Large intestine (tissue), 3 donors: ENCODE measurements at regions not wholly inside any gene's neighbourhood (a gene's known extent, or its start where the extent isn't known, plus 50 kb on each side); places are given as distances from the start of the nearest gene placed in this dataset.

ENCODE experiments used
- DNase-seq, 2 donors: peaks; one replicate each; pipeline versions ENCODE4 v3.0.0 to v3.0.0-alpha.2; 2013
- H3K27ac ChIP-seq: one replicate; pipeline ENCODE4 v1.5.1; 2013; ENCODE audit warnings: low read length
- H3K27me3 ChIP-seq: 2 replicates; pipeline ENCODE4 v1.6.1; 2013; ENCODE audit warnings: low read length; ENCODE audit not compliant: control insufficient read depth, insufficient read depth
- H3K36me3 ChIP-seq: 2 replicates; pipeline ENCODE4 v1.6.1; 2013; ENCODE audit warnings: low read length; ENCODE audit not compliant: control insufficient read depth, insufficient read depth
- H3K4me1 ChIP-seq: one replicate; pipeline ENCODE4 v1.6.1; 2013; ENCODE audit warnings: low read length; ENCODE audit not compliant: control insufficient read depth, insufficient read depth
- H3K4me3 ChIP-seq: one replicate; pipeline ENCODE4 v1.5.1; 2013; ENCODE audit warnings: low read length
- H3K9me3 ChIP-seq: one replicate; pipeline ENCODE4 v1.6.1; 2013; ENCODE audit warnings: mild to moderate bottlenecking, low read depth, low read length, moderate library complexity; ENCODE audit not compliant: control insufficient read depth
- WGBS: methylation state at CpG from one replicate; pipeline ENCODE4 v1.1.5; 2013; ENCODE audit warnings: low lambda C conversion rate; ENCODE audit not compliant: insufficient coverage; 5-methylcytosine and 5-hydroxymethylcytosine counted together

- H3K4me1 ChIP-seq = no peaks in the 10 kb centered on the region
- 100% methylated on average over 1 of the region's 1 CpG for WGBS
- DNase-seq = no peak
- no peaks in the 10 kb centered on the region for H3K36me3 ChIP-seq
- H3K27ac ChIP-seq = no peak overlapping the region
- H3K9me3 ChIP-seq = no peaks in the 10 kb centered on the region
- H3K27me3 ChIP-seq = no peaks in the 10 kb centered on the region
- H3K4me3 ChIP-seq = no peak overlapping the region
These were observed 79.0 kb upstream of the CPNE8 start for GRCh38 chr12:38984388-38984787.

- H3K36me3 ChIP-seq = no peaks in the 10 kb centered on the region
- no CpG with 5 or more reads among the region's 6 CpGs for WGBS
- H3K4me3 ChIP-seq = no peak overlapping the region
- no peaks in the 10 kb centered on the region for H3K4me1 ChIP-seq
- H3K9me3 ChIP-seq = no peaks in the 10 kb centered on the region
- H3K27me3 ChIP-seq = no peaks in the 10 kb centered on the region
- DNase-seq = no peak
- H3K27ac ChIP-seq = no peak overlapping the region
These were observed 77.8 kb upstream of the CPNE8 start for GRCh38 chr12:38983117-38983571.

- Histone ChIP-seq H3K36me3 (no peaks in the 10 kb centered on the region), H3K4me3 (no peak overlapping the region), H3K4me1 (no peaks in the 10 kb centered on the region), H3K9me3 (no peaks in the 10 kb centered on the region), H3K27me3 (no peaks in the 10 kb centered on the region), H3K27ac (no peak overlapping the region)
- DNase-seq = no peak
- WGBS = no CpG with 5 or more reads among the region's 1 CpG
These were observed 71.7 kb upstream of the CPNE8 start for GRCh38 chr12:38977132-38977531.

GRCh38 chr12:38969706-38970105, 64.3 kb upstream of the CPNE8 start:
- no CpG with 5 or more reads among the region's 2 CpGs for WGBS
- DNase-seq = no peak
- H3K27me3 ChIP-seq = no peaks in the 10 kb centered on the region
- H3K36me3 ChIP-seq = no peaks in the 10 kb centered on the region
- no peaks in the 10 kb centered on the region for H3K9me3 ChIP-seq
- no peaks in the 10 kb centered on the region for H3K4me1 ChIP-seq
- H3K4me3 ChIP-seq = no peak overlapping the region
- H3K27ac ChIP-seq = no peak overlapping the region

GRCh38 chr12:38961683-38962082, 56.3 kb upstream of the CPNE8 start:
- H3K27me3 ChIP-seq = no peaks in the 10 kb centered on the region
- 86% methylated on average over 5 of the region's 5 CpGs for WGBS

GRCh38 chr12:38961012-38961411, 55.6 kb upstream of the CPNE8 start:
- 100% methylated on average over 1 of the region's 1 CpG for WGBS
- Histone ChIP-seq H3K36me3 (no peaks in the 10 kb centered on the region), H3K9me3 (no peaks in the 10 kb centered on the region), H3K4me3 (no peak overlapping the region), H3K4me1 (no peaks in the 10 kb centered on the region), H3K27me3 (no peaks in the 10 kb centered on the region), H3K27ac (no peak overlapping the region)
- DNase-seq = no peak

More at GRCh38 chr12:38961683-38962082, 56.3 kb upstream of the CPNE8 start:
- Histone ChIP-seq H3K4me3 (no peak overlapping the region), H3K9me3 (no peaks in the 10 kb centered on the region), H3K4me1 (no peaks in the 10 kb centered on the region), H3K36me3 (no peaks in the 10 kb centered on the region), H3K27ac (no peak overlapping the region)
- DNase-seq = no peak

GRCh38 chr12:38956337-38956736, 50.9 kb upstream of the CPNE8 start:
- H3K9me3 ChIP-seq = no peaks in the 10 kb centered on the region
- H3K4me3 ChIP-seq = no peak overlapping the region
- H3K27me3 ChIP-seq = no peaks in the 10 kb centered on the region
- no peak overlapping the region for H3K27ac ChIP-seq
- H3K36me3 ChIP-seq = no peaks in the 10 kb centered on the region
- no peak for DNase-seq
- H3K4me1 ChIP-seq = no peaks in the 10 kb centered on the region
